ENCODE measurements at regions not wholly inside any gene's neighbourhood (a gene's known extent, or its start where the extent isn't known, plus 50 kb on each side); places are given as distances from the start of the nearest gene placed in this dataset.

GRCh38 chr6:166058064-166058739, 109.4 kb downstream of the TBXT start:
- TF ChIP-seq CTCF (IDR thresholded peaks at IDR 0.05; ENCODE audit: insufficient read depth, low read depth, low read length) (no peak), EZH2 (IDR thresholded peaks at IDR 0.05; ENCODE audit: insufficient read depth, low read length) (no peak)
